22Rv1 (cell line): ENCODE measurements at regions not wholly inside any gene's neighbourhood (a gene's known extent, or its start where the extent isn't known, plus 50 kb on each side); places are given as distances from the start of the nearest gene placed in this dataset.

Source experiments
- ZFX ChIP-seq: fragments of 450-650 bp; IDR thresholded peaks from 2 replicates; pipeline ENCODE4 v1.6.1; 2017; ENCODE audit warnings: antibody characterized with exemption, borderline replicate concordance
- TF ChIP-seq, protein P1 (sequence below): fragments of 450-650 bp; IDR thresholded peaks from 2 replicates; pipeline ENCODE4 v1.5.1; 2017; ENCODE audit warnings: mild to moderate bottlenecking

- no peak for TF ChIP-seq ZFX
- TF ChIP-seq, protein P1, sequence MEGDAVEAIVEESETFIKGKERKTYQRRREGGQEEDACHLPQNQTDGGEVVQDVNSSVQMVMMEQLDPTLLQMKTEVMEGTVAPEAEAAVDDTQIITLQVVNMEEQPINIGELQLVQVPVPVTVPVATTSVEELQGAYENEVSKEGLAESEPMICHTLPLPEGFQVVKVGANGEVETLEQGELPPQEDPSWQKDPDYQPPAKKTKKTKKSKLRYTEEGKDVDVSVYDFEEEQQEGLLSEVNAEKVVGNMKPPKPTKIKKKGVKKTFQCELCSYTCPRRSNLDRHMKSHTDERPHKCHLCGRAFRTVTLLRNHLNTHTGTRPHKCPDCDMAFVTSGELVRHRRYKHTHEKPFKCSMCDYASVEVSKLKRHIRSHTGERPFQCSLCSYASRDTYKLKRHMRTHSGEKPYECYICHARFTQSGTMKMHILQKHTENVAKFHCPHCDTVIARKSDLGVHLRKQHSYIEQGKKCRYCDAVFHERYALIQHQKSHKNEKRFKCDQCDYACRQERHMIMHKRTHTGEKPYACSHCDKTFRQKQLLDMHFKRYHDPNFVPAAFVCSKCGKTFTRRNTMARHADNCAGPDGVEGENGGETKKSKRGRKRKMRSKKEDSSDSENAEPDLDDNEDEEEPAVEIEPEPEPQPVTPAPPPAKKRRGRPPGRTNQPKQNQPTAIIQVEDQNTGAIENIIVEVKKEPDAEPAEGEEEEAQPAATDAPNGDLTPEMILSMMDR, result no peak
Measured at GRCh38 chrX:13890806-13891205, 73.9 kb upstream of the GPM6B start.
